Posterior vena cava (tissue), 2 donors: ENCODE measurements at regions not wholly inside any gene's neighbourhood (a gene's known extent, or its start where the extent isn't known, plus 50 kb on each side); places are given as distances from the start of the nearest gene placed in this dataset.
"Not testable (repeated sequence)": the region's sequence is repeated elsewhere in the genome, so short reads cannot be mapped to it uniquely, and the experiment has no call there.

Experiments
- DNase-seq: peaks from one replicate; pipeline ENCODE4 v3.0.0-alpha.2; 2020; ENCODE audit warnings: low spot score
- intact Hi-C, 2 donors: fragments of 100-400 bp; cut with DNase I; formaldehyde crosslinking; loops; one replicate each; pipeline versions ENCODE4 v1.14.1 to v1.14.2; 2022 to 2023
- donor health status: DM: yes; HTN: yes; CAD: no.
- donor health status: DM: yes; HTN: yes; CAD: no.

DNA sequence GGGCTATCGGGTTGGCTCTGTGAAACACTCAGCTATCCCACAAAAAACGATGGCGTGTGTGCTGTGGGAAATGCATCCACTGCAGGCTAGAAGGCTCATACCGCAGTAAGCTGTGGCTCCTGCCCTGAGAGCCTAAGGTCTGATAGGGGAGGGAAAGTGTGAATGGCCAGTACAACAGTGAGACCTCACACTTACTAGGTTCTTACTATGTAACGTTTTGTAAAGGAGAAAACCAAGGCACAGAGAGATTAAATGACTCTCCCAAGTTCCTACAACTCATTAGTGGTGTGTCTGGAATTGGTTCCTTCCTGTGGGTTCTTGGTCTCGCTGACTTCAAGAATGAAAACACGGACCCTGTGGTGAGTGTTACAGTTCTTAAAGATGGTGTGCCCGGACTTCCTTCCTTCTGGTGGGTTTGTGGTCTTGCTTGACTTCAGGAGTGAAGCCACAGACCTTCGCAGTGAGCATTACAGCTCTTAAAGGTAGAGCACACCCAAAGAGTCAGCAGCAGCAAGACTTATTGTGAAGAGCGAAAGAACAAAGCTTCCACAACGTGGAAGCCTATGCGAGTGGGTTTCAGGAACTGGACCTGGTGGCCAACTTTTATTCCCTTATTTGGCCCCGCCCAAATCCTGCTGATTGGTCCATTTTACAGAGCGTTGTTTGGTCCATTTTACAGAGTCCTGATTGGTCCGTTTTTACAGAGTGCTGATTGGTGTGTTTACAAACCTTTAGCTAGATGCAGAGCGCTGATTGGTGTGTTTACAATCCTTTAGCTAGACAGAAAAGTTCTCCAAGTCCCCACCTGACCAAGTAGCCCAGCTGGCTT, 161.7 kb downstream of the POLR2M start:
- no peak for DNase-seq
- intact Hi-C loops = loop anchor here (5.0 to 10.0 kb wide), 2 partner anchors 199 to 203 kb away; partner anchors contain the start of gene ALDH1A2 (in 1 of the 2)

DNA sequence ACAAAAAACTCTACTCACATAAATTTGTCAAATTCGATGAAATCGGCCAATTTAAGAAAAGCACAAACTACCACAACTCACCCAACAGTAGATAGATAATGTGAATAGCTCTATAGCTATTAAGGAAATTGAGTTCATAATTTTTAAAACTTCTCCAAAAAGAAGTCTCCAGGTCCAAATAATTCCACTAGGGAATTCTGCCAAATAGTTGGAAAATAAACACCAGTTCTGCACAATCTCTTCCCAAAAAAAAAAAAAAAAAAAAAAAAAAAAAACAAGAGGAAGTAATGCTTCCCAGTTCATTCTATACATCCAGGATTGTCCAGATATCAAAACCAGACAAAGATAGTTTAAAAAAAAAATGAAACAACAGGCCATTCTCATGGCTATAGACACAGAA, 164.2 kb downstream of the POLR2M start:
- no peak for DNase-seq
- intact Hi-C loops = no loop called here

DNA sequence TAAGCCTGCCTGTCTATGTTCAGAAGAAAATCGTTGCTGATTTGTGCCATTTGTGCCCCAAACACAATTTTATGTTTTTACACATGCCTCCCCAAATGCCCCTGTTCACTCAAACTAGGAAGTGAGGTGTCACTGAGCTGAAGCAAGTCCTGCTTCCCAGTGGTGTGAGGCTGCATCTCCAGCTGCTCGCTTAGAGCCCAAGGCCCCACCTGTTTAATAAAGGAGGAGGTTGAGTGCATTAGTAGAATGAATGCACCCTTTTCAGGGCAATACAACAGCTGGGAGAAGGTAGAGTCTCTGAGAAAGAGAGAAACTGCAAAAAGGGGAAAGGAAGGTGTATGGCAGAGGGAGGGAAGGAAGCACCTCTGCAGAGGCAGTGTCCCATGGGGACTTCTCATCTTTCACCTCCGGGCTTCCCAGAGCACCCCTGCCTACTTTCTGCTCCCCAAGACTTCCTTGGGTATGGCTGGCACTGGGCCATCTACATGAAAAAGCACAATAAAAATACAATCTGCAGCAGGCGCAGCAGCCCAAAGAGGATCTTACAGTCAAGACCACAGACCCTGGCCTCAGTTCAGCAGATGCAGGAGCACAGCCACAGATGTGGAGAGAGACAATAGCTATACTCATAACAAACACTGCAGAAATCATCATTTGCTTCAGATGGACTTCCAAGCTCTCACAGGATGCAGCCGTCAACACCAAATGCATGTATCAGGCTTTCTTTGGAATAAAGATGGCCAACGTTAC, 165.9 kb downstream of the POLR2M start:
- no peak for DNase-seq
- intact Hi-C loops = no loop called here

DNA sequence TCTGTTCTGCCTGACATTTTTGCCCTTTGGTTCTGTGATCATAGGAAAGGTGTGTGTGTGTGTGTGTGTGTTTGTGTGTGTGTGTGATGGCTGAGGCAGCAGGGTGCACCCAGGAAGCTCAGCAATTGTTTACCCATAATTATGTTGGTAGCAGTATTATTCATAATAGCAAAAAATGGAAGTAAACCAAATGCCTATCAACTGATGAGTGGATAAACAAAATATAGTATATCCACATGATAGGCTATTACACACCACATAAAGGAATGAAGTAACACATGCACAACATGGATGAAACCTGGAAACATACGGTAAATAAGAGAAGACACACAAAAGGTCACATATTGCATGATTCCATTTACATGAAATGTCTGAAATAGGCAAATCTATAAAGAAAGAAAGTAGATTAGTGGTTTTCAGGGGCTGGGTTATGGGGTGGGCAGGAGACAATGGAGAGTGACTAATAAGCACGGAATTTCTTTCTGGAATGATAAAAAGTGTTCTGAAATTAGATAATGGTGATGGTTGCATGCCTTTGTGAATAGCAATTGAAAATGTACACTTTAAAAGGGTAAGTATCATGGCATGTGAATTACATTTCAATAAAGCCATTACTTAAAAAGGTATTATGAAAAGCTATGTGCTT, 167.2 kb downstream of the POLR2M start:
- intact Hi-C loops = no loop called here
- DNase-seq = no peak

DNA sequence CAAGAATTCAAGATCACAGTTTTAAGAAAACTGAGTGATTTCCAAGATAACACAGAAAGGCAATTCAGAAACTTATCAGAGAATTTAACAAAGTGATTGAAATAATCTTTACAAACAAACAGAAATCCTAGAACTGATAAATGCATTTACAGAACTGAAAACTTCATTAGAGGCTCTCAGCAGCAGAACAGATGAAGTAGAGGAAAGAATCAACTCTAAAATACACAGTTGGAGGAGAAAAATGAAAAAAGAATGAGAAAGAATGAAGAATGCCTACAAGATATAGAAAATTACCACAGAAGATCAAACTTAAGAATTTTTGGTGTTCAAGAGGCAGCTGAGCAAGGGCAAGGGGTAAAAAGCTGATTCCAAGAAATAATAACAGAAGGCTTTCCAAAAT, 168.8 kb downstream of the POLR2M start:
- no peak for DNase-seq
- intact Hi-C loops = no loop called here

DNA sequence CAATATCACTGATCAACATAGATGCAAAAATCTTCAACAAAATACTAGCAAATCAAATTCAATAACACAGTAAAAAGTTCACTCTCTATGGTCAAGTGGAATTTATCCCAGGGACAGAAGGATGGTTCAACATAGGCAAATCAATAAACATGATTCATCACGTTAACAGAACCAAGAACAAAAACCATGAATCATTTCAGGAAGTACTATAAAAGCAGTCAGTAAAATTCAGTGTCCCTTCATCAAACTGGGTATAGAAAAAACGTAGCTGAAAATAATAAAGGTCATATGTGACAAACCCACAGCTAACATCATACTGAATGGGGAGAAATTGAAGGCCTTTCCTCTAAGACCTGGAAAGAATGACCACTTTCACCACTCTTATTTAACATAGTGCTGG, 172.1 kb downstream of the POLR2M start:
- DNase-seq = no peak

DNA sequence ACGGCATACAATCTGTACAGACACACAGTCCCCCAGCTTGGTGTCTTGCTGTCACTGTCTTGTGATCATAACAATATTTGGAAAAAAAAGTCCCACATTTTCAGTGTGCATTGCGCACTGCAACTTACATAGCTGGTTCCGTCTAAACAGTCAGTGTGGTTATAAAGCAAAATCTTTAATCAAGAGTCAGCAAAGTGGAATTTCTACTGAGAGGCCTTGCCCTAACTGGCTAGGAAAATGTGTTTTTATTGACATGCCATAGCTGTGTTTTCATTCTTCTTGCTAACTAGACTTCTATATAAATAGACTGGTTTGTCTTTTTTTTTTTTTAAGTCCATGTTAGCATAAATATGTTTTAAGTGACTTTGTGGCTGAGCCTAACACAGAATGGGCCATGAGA, 174.8 kb downstream of the POLR2M start:
- DNase-seq = no peak
- intact Hi-C loops = no loop called here

More for the DNA sequence above, 172.1 kb downstream of the POLR2M start:
- intact Hi-C loops = no loop called here

DNA sequence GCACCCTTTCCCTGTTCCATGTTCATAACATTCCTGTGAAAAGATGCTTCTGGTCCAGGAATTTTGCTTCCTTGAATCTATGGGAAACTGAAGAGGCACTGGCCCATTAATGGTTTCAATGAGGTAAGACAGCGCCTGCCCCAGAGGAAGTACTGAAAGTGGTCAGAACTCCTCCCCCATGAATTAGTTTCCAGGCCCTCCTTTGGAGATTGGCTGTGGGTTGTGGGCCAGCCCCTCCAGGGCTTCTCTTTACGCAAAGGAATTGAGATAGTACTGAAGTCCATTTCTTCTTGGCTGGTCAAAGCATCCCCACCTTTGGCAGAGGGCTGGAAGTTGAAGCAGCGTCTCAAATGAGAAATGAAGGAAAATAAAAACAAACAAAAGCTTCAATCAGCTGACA, 175.5 kb downstream of the POLR2M start:
- no peak for DNase-seq
- intact Hi-C loops = no loop called here

DNA sequence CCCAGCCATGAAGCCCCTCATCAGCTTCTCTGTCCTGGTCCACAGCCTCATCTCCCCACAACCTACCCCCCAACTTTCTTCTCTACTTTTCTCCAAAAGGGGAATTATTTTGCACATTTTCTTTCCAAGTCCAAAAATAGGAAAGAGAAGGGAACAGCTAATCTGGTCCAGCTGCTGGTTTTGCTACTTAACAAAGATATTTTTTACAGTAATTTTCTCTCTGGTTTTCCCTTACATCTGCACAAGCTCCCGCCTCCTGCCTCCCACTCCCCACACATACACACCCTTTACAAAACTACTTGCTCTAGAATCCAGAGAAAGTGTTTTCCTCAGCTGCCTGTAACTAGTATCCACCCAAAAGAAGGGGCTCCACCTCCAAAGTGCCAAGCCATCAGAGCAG, 177.2 kb downstream of the POLR2M start:
- intact Hi-C loops = no loop called here

DNA sequence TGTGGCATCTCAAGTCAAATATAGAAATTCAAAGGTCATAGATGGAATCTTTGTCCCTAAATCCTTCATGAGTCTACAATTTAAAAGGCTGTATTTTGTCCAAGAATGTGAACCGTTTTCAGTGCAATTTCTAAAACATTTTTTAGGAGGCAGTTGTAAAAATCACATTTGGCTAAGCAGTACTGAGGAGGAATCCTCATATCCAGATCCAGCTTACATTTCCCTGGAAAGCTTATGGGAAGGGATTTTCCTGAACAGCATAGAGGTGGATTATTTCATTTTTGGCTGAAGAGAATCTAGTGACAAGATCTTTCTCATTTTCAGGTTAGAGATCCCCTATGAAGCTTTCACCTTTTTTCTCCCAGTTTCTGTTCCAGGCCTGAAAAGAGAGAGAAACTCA, 178.4 kb downstream of the POLR2M start:
- no peak for DNase-seq
- intact Hi-C loops = no loop called here

More for the DNA sequence above, 177.2 kb downstream of the POLR2M start:
- no peak for DNase-seq

DNA sequence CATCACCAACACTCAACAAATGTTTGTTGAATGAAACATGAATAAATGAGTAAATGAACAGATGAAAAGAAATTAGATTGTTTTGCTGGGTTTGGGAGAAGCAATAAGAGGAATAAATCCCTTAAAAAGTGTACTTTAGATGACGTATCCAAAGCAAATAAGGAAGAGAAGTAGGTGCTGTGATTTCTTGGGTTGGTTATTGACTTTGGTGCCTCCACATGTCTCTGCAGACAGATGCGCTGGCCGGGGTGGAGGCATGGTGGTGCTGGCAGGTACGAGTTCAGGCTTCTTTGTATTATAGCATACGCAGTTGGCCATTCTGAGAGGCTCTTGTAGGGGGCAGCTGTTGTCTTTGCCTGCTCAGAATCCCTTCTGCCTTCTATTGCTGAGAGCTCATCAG, 178.9 kb downstream of the POLR2M start:
- DNase-seq = no peak
- intact Hi-C loops = no loop called here

DNA sequence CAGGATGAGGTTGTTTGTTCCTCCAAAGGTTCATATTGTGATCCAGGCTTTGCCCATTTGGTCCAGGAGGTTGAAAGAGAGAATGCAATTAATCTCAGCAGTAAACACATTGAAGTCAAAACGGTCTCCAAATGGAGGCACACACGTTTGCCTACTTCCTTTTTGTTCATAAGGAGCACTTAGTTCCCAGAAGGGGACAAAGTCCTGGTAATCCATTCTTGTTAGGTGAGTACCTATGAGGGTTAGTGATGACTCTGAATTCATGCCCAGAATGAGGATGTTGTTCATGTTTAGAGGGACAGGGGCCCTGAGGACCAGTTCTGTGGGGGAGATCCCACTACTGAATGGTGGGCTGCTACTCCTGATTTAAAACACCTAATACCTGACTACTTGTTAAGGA, 177.7 kb downstream of the ALDH1A2 start:
- intact Hi-C loops = no loop called here

DNA sequence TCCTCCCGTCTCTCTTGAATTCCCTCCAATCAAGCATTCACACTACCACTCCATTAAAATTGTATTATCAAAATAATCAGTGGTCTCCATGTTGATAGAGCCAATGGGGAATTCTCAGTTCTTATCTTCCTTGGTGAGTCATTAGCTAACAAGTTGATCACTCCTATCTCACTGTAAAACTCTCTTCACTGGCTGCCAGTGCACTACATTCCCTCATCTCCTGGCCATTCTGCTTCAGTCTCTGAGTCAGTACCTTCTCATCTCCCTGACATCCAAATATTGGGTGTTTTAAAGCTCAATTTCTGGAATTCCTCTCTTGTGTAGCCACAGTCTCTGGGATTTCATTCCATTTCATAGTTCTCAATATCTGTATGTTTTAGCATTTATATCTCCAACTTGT, 175.2 kb downstream of the ALDH1A2 start:
- intact Hi-C loops = no loop called here

More for the DNA sequence above, 177.7 kb downstream of the ALDH1A2 start:
- no peak for DNase-seq

DNA sequence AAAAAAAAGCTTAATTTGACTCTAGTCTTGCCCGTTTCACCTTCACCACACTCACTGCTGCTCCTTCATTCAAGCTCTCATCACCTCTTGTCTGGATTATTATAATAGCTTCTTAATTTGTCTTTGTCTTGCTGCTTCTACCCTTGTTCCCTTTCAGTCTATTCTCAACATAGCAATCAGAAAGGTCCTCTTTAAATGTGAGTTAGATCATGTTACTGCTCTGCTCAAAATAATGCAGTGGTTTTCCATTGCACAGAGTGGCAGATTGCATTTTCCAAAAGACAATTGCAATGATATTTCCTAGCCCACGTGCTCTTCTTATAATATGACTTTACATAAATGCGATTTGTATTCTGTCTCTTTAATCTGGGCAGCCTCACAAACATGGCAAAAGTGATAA, 174.6 kb downstream of the ALDH1A2 start:
- intact Hi-C loops = no loop called here
- DNase-seq = no peak

More for the DNA sequence above, 175.2 kb downstream of the ALDH1A2 start:
- DNase-seq = no peak

DNA sequence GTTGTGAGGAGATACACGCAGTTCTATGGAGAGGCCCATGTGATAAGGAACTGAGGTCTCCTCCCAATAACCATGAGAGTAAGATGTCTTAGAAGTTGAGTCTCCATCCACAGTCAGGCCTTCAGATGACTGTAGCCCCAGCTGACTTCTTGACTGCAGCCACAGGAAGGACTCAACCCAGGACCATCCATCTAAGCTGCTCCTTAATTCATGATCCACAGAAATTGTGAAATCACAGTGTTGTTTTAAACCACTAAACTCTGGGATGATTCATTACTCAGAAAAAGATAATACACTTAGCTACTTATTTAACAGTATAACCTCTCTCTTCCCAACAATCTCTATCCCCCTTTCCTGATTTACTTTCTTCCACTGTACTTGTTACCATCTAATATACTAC, 173.3 kb downstream of the ALDH1A2 start:
- intact Hi-C loops = no loop called here
- DNase-seq = no peak

DNA sequence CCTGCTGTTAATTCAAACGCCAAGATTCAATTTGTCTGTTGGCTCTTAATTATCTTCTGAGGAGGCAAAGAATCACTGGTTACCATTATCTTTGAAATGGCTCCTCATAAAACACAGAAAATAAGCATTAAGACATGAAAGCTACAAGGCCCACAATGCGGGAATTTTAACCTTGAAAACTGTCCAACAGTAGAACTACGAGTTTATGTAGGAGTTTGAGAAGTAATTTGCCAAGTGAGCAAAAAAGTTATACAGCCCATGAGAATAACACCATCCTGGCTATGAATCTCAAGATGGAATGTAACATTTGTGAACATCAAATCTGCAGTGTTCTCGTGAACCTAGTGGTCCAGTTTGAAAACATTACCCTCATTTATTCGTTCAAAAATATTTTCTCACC, 172.5 kb downstream of the ALDH1A2 start:
- intact Hi-C loops = no loop called here
- no peak for DNase-seq

DNA sequence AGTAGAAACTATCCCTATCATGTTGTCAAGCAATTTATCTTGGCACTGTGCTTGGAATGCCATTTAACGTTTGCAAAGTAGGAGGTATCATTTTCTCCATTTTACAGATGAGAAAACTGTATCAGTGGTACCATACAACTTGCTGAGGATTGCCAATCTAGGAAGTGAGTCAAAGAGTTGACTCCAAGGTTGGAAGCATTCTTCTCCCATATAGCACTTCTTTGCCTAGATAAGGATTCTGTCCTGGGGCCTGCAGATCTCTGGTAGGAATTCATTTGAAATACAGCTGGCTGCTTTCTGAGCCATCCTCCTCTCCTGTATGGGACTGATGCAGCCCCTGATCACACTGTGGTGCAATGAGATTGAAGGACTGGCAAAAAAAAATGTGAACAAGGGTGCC, 170.2 kb downstream of the ALDH1A2 start:
- DNase-seq = no peak
- intact Hi-C loops = no loop called here

DNA sequence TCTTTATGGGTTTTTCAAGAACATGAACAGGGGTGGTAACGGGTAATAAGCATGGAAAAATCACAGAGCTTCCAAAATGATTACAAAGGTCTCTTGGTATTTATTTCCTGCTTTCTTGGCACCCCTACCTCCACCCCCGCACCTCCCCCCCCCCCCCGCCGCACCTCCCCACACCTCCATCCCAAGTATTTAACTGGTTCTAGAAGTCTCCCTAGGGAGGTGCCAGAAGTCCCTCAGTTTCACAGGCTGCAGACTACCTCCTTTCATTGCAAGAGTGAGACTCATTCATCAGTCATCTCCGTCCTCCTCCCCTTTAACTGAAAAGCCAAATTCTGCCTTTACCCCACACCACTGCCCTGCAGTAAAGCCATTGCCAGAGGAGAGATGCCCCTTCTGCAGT, 169.4 kb downstream of the ALDH1A2 start:
- no peak for DNase-seq
- intact Hi-C loops = no loop called here

DNA sequence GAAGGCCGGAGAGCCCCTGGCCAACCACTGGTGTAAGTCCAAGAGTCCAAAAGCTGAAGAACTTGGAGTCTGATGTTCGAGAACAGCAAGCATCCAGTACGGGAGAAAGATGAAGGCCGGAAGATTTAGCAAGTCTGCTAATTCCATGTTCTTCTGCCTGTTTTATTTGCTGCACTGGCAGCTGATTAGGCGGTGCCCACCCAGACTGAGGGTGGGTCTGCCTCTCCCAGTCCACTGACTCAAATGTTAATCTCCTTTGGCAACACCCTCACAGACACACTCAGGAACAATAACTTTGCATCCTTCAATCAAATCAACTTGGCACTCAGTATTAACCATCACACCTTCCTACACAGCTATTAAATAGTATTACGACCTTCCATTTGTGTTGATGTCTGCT, 168.6 kb downstream of the ALDH1A2 start:
- intact Hi-C loops, DNase-seq: not testable (repeated sequence)

DNA sequence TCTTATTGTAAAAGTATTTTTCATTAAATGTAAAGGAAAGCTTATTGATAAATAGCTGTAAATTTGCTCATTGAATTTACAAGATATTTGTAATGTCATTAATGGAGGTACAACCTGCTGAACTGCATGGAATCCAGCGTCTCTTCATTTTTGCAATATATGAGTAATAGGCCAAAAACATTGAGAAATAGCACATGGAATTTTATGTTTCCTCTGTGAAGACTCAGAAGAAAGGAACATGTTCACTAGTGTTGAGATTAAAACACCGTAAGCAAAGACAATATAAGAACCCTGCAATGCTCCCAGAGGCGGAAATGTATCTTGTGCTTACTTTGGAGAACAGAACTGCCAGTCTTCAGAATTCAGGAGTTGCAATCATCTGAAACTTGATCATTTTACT, 167.6 kb downstream of the ALDH1A2 start:
- no peak for DNase-seq
- intact Hi-C loops = no loop called here
